Spleen (tissue), 11 donors: ENCODE measurements at regions not wholly inside any gene's neighbourhood (a gene's known extent, or its start where the extent isn't known, plus 50 kb on each side); places are given as distances from the start of the nearest gene placed in this dataset.

Experiments
- DNase-seq: peaks from one replicate; pipeline ENCODE4 v3.0.0-alpha.2; 2020
- H3K27ac ChIP-seq, 8 donors: fragments of 200-600 bp; sonication (generic) in 7 of 8; 1 replicate in 4 of 8; 2 replicates in 4 of 8; pipeline versions ENCODE4 v1.5.0 to v1.8.0; 2016 to 2021; ENCODE audit warnings: inconsistent platforms in 4 of 8, mild to moderate bottlenecking in 4 of 8, moderate library complexity in 1 of 8
- H3K27me3 ChIP-seq, 7 donors: fragments of 200-600 bp; sonication (generic) in 6 of 7; replicated peaks in 1 of 7; 1 replicate in 4 of 7; 2 replicates in 3 of 7; pipeline versions ENCODE4 v1.5.0 to v1.8.0; 2016 to 2021; ENCODE audit warnings: inconsistent platforms in 3 of 7, mild to moderate bottlenecking in 1 of 7
- H3K36me3 ChIP-seq, 6 donors: fragments of 200-600 bp; sonication (generic) in 5 of 6; 1 replicate in 4 of 6; 2 replicates in 2 of 6; pipeline versions ENCODE4 v1.5.0 to v1.8.0; 2016 to 2021; ENCODE audit warnings: inconsistent platforms in 2 of 6
- H3K4me1 ChIP-seq, 6 donors: fragments of 200-600 bp; sonication (generic) in 5 of 6; 1 replicate in 3 of 6; 2 replicates in 3 of 6; pipeline versions ENCODE4 v1.5.0 to v1.8.0; 2016 to 2021; ENCODE audit warnings: inconsistent platforms in 3 of 6
- H3K4me3 ChIP-seq, 8 donors: fragments of 200-600 bp; sonication (generic) in 7 of 8; 1 replicate in 4 of 8; 2 replicates in 4 of 8; pipeline versions ENCODE4 v1.5.0 to v1.8.0; 2016 to 2021; ENCODE audit warnings: inconsistent platforms in 4 of 8, mild to moderate bottlenecking in 4 of 8, moderate library complexity in 2 of 8
- H3K9me3 ChIP-seq, 8 donors: fragments of 200-600 bp; sonication (generic) in 7 of 8; 1 replicate in 4 of 8; 2 replicates in 4 of 8; pipeline versions ENCODE4 v1.5.0 to v1.8.0; 2016 to 2021; ENCODE audit warnings: inconsistent platforms in 4 of 8
- CTCF ChIP-seq, 11 experiments: fragments of 200-600 bp in 7 of 11; fragments of 450-650 bp in 4 of 11; sonication (generic) in 4 of 11; IDR thresholded peaks in 8 of 11; conservative IDR thresholded peaks in 3 of 11; 1 replicate in 7 of 11; 2 replicates in 4 of 11; pipeline versions ENCODE4 v1.4.0 to v1.8.0; 2016 to 2021; ENCODE audit warnings: antibody characterized with exemption in 11 of 11, inconsistent platforms in 4 of 11, mild to moderate bottlenecking in 1 of 11
- POLR2A ChIP-seq, 3 donors: fragments of 450-650 bp; IDR thresholded peaks; one replicate each; pipeline ENCODE4 v1.5.1; 2017; ENCODE audit warnings: antibody characterized with exemption in 3 of 3, mild to moderate bottlenecking in 1 of 3
- POLR2AphosphoS5 ChIP-seq, 3 donors: sonication (generic); formaldehyde crosslinking; IDR thresholded peaks; one replicate each; pipeline ENCODE4 v1.5.1; 2017; ENCODE audit warnings: antibody characterized with exemption in 3 of 3
- WGBS, 5 donors: extraction: QIAGEN DNeasy Blood & Tissue Kit in 3 of 5; methylation state at CpG; one replicate each; pipeline versions ENCODE4 v1.1.5 to v1.1.7; 2013 to 2018; 5-methylcytosine and 5-hydroxymethylcytosine counted together
- intact Hi-C: fragments of 100-400 bp; cut with DNase I; formaldehyde crosslinking; loops from one replicate; pipeline ENCODE4 v1.15.0; 2023; ENCODE audit warnings: low total_unique reads
- donor health status: healthy with polysubstance abuse.
- donor health status: DM: no; HTN: no; CAD: no; lungs with moderate emphysema.
- donor health status: DM: no; HTN: no; CAD: no.
- donor health status: Bipolar disorder and iron deficiency.
- donor health status: healthy.
- donor health status: DM: no; HTN: no; CAD: no.
- donor health status: DM: yes; HTN: yes; CAD: no.

DNA sequence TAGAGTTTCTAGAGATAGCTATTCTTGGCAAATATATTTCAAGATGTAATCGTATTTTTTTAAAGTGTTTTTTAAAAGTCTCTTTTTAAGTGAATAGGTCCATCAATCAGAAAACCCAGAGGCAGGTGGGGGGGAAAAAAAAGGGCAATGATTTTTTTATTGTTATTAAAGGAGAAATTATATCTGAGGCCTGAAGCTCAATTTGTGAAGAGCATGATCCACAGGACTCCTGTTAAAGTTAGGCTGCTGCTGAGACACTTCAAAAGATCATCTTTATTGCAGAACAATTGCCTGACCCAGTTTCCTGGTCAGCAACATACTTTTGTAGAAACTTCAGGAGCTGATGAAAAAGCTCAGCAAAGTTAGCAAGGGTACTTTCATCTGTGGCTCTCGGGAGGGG, 326.2 kb downstream of the RASEF start:
- no peak for TF ChIP-seq POLR2AphosphoS5 (IDR thresholded peaks at IDR 0.05)
- TF ChIP-seq CTCF (IDR thresholded peaks at IDR 0.05 in 8 of 11, conservative IDR thresholded peaks at IDR 0.05 in 3 of 11) = no peak
- TF ChIP-seq POLR2A (IDR thresholded peaks at IDR 0.05) = no peak
- intact Hi-C loops = no loop called here
- no peaks in the 10 kb centered on the region for H3K36me3 ChIP-seq
- 72 to 87% (median 82%) methylated on average over 2 of the region's 2 CpGs for WGBS, 5 donors
- H3K27ac ChIP-seq = no peak overlapping the region
- H3K4me1 ChIP-seq = no peaks in the 10 kb centered on the region
- H3K27me3 ChIP-seq = no peaks in the 10 kb centered on the region
- no peaks in the 10 kb centered on the region for H3K9me3 ChIP-seq
- H3K4me3 ChIP-seq = no peak overlapping the region
- DNase-seq = no peak

DNA sequence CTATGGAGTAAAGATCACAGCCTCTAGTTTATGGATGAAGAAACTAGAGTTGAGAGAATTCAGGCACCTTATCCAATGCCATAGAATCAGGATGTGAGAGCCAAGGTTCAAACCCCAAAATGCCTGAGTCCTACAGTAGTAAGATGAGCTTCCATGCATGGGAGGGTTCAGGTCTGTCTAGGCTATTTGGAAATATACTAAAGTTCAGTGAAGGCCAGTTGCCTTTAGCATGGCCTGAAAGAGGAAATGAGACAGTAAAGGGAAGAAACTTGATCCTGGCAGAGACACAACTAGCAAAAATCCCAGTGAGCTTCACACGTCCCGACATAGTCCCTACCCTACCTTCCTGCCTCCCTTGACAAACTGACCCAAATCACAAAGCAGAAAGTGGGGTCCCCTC, 317.0 kb downstream of the RASEF start:
- H3K9me3 ChIP-seq = no peaks in the 10 kb centered on the region
- no peaks in the 10 kb centered on the region for H3K4me1 ChIP-seq
- H3K4me3 ChIP-seq = no peak overlapping the region
- intact Hi-C loops = no loop called here
- TF ChIP-seq CTCF (IDR thresholded peaks at IDR 0.05 in 8 of 11, conservative IDR thresholded peaks at IDR 0.05 in 3 of 11) (no peak), POLR2A (IDR thresholded peaks at IDR 0.05) (no peak), POLR2AphosphoS5 (IDR thresholded peaks at IDR 0.05) (no peak)
- H3K27ac ChIP-seq = no peak overlapping the region
- H3K36me3 ChIP-seq = no peaks in the 10 kb centered on the region
- 58 to 65% (median 61%) methylated on average over 2 of the region's 2 CpGs for WGBS, 5 donors
- DNase-seq = no peak
- no peaks in the 10 kb centered on the region for H3K27me3 ChIP-seq

DNA sequence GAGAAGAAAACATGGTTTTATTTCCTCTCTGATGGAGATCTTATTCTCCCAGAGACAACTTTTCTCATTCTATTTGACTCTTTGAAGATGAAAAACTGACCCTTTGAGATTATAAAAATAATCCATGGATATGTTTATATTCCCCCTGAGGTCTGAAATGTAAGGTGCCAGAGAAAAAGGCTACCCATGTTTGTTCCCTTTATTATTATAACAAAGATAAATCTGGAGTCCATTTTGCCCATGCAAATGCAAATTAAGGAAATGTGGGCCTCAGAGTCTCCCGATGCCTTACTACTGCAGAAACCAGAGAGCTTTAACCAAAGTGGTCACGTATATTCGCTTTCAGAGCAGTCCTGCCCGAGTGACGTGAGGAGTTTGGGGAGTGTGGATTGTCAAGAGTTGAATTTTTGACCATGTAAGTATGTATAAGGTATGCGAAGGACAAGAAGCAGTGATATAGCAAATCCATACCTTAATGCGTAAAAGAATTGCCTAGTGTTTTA, 312.5 kb downstream of the RASEF start:
- H3K4me1 ChIP-seq = no peaks in the 10 kb centered on the region
- TF ChIP-seq POLR2AphosphoS5 (IDR thresholded peaks at IDR 0.05) (no peak), POLR2A (IDR thresholded peaks at IDR 0.05) (no peak), CTCF (IDR thresholded peaks at IDR 0.05 in 8 of 11, conservative IDR thresholded peaks at IDR 0.05 in 3 of 11) (no peak)
- H3K27ac ChIP-seq = no peak overlapping the region
- intact Hi-C loops = no loop called here
- H3K9me3 ChIP-seq = no peaks in the 10 kb centered on the region
- WGBS, 5 donors = 86 to 92% (median 89%) methylated on average over 7 of the region's 7 CpGs
- no peak for DNase-seq
- no peaks in the 10 kb centered on the region for H3K27me3 ChIP-seq
- H3K36me3 ChIP-seq = no peaks in the 10 kb centered on the region
- H3K4me3 ChIP-seq = no peak overlapping the region

GRCh38 chr9:82757924-82758323, 305.0 kb downstream of the RASEF start:
- H3K4me3 ChIP-seq = no peak overlapping the region
- no peak overlapping the region for H3K27ac ChIP-seq
- H3K36me3 ChIP-seq = no peaks in the 10 kb centered on the region
- H3K4me1 ChIP-seq = no peaks in the 10 kb centered on the region
- TF ChIP-seq POLR2AphosphoS5 (IDR thresholded peaks at IDR 0.05) (no peak), POLR2A (IDR thresholded peaks at IDR 0.05) (no peak), CTCF (IDR thresholded peaks at IDR 0.05 in 8 of 11, conservative IDR thresholded peaks at IDR 0.05 in 3 of 11) (no peak)
- no peak for DNase-seq
- intact Hi-C loops = no loop called here
- no peaks in the 10 kb centered on the region for H3K9me3 ChIP-seq
- 5 to 97% (median 53%) methylated on average over 1 of the region's 1 CpG for WGBS, 5 donors
- no peaks in the 10 kb centered on the region for H3K27me3 ChIP-seq
